Activated CD4-positive, CD25-positive, alpha-beta regulatory T cell treated with anti-CD3 and anti-CD28 coated beads, Interleukin-2, amount 50 U/mL, for 24 hours (primary cell): ENCODE measurements at regions not wholly inside any gene's neighbourhood (a gene's known extent, or its start where the extent isn't known, plus 50 kb on each side); places are given as distances from the start of the nearest gene placed in this dataset.
"Not testable (repeated sequence)": the region's sequence is repeated elsewhere in the genome, so short reads cannot be mapped to it uniquely, and the experiment has no call there.

Source experiments
- ATAC-seq, 2 donors: fragments of 150-1000 bp; cut with Tn5 transposase; one replicate each; pipeline ENCODE4 v1.10.0; 2021; ENCODE audit warnings: mild to moderate bottlenecking in 1 of 2, moderate library complexity in 1 of 2

DNA sequence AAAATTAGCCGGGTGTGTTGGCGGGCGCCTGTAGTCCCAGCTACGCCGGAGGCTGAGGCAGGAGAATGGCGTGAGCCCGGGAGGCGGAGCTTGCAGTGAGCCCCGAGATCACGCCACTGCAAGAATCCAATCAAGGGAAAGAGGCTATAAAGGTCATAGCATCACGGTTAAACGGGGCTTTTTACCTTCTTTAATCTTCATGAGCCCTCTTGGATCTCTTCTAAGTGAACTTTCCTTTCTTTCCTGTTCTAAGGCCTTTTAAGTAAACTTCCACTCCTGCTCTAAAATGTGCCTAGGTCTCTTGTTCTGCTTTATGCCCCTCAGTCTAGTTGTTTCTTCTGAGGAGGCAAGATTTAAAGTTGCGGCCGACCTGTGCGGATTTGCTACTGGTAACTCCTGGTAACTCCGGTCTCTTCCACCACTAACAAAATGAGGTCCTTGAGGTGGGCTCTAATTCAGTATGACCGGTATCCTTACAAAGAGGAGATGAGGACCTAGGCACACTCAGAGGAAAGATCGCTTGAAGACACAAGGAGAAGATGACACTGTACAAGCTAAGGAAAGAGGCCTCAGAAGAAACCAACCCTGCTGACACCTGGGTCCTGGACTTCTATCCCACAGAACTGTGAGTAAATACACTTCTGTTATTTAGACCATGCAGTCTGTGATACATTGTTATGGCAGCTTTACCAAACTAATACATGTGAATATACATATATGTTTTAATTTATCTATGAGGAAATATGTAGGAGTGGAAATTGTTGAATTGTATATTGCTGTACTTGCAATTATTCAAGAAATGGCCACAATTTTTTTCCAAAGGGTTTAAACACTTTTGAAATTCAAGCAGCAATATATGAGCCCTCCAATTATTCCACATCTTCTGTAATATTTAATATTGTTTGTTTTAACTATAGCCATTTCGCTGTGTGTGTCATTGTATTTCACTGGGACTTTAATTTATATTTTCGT, 331.5 kb upstream of the CNTNAP2 start:
- ATAC-seq, result no peak

DNA sequence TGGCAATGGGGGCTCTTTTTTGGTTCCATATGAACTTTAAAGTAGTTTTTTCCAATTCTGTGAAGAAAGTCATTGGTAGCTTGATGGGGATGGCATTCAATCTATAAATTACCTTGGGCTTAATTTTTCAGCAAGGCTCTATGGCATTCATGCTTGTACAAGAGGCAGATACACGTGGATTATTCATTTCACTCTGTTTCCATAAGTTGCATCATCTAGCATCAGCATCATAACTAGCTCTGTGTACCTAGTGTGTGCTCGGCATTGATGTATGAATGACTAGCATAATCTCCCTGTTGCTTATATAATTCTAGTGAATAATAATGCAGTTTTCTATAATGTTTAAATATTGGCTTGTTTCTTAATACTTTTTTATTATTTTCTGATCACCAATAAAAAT, 335.2 kb upstream of the CNTNAP2 start:
- ATAC-seq, result not testable (repeated sequence)

GRCh38 chr7:145779140-145779539, 337.5 kb upstream of the CNTNAP2 start:
- ATAC-seq, result no peak

DNA sequence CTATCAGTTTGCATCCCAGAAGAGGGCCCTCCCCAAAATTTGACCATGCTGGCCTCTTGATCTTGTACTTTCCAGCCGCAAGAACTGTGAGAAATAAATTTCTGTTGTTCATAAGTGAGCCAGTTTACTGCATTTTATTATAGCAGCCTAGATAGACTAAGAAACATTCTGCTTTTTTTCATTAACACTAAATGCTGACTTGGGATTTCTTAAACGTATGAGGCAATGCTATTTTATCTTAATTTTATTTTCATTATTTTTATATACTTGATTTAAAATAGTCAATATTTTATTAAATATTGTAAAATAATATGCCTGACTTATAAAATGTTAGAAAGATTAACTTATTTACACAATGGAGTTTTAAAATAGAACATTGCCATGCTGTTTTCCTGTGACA, 341.8 kb upstream of the CNTNAP2 start:
- no peak for ATAC-seq

- no peak for ATAC-seq
Observed at GRCh38 chr7:145753004-145753403, 363.6 kb upstream of the CNTNAP2 start.

DNA sequence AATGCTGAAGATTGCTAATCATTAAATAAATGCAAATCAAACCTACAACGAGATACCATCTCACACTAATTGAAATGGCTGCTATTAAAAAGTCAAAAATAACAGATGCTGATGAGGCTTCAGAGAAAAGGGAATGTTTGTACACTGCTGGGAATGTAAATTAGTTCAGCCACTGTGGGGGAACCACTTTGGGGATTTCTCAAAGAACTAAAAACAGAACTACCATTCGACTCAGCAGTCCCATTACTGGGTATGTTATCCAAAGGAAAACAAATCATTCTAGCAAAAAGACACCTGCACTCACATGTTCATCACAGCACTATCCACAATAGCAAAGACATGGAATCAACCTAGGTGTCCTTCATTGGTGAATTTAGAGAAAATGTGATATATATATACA, 379.0 kb upstream of the CNTNAP2 start:
- no peak for ATAC-seq

GRCh38 chr7:145735061-145735460, 381.5 kb upstream of the CNTNAP2 start:
- no peak for ATAC-seq

DNA sequence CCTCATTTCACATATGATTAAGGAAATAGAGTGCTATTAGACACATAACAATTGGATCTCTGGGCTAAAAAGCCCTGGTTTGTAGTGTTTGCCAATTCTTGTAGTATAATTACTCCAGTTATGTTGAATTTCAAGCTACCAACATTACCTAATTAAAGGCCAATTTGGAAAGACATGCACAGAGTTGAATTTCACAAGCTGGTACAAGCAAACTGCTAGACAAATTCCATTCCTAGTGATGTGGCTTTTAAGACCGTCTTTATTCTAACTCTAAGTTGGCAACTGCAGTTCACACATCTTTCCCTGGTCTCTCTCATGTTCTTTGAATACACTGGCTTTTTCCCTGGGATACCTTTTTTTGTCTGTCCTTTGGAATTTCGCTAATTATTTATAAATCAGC, 384.1 kb upstream of the CNTNAP2 start:
- no peak for ATAC-seq

DNA sequence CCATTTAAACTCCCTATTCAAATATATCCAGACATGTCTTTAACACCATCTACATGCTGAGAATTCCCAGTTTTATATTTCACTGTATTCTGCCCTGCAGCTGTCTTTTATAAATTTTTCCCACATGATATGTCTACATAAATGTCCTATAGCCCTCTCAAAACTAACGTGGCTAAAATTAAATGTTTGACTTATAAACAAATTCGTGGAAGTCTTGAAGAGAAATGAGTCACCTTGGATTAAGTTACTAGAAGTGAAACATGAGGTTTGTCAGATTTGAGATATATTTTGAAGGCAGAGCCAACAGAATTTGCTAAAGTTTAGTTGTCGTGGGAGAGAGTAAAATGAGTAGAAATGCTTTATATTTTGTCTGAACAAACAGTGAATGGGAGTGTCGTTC, 386.9 kb upstream of the CNTNAP2 start:
- no peak for ATAC-seq

GRCh38 chr7:145718129-145718528, 398.5 kb upstream of the CNTNAP2 start:
- no peak for ATAC-seq

DNA sequence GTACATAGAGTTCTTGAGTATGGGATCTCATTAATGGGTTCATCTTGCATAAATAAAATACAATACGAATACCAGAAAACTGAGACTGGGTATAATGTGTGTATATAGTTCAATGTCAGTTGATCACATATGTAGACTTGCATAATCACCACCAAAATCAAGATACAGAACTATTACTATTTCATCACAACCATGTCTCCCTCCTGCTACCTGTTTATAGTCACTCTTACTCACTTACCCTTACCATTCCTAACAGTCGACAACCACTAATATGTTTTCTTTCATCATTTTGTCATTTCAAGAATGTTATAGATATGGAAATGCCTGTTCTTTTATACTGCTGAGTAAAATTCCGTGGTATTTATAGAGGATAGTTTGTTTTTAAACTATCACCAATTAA, 416.1 kb upstream of the CNTNAP2 start:
- no peak for ATAC-seq

- no peak for ATAC-seq
Observed at GRCh38 chr7:145698526-145699262, 417.9 kb upstream of the CNTNAP2 start.

- not testable (repeated sequence) for ATAC-seq
Observed at GRCh38 chr7:145697412-145698107, 419.0 kb upstream of the CNTNAP2 start.

- no peak for ATAC-seq
Observed at GRCh38 chr7:145696071-145696470, 420.5 kb upstream of the CNTNAP2 start.

GRCh38 chr7:145692237-145692950, 424.2 kb upstream of the CNTNAP2 start:
- ATAC-seq, result no peak

GRCh38 chr7:145691377-145691914, 425.2 kb upstream of the CNTNAP2 start:
- no peak for ATAC-seq

- ATAC-seq, result no peak
Observed at GRCh38 chr7:145681646-145682045, 435.0 kb upstream of the CNTNAP2 start.

DNA sequence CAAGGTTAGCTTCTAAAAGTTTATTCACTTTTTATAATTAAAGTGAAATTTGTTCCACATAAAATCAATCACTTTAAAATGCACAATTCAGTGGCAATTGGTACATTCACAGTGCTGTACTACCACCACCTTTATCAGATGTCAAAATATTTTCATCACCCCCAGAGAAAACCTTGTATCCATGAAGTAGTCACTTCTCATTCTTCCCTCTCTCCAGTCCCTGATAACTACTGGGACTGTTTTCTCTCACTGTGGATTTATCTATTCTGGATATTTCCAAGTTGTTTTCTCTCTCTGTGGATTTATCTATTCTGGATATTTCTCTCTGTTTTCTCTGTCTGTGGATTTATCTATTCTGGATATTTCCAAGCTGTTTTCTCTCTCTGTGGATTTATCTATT, 435.4 kb upstream of the CNTNAP2 start:
- no peak for ATAC-seq

DNA sequence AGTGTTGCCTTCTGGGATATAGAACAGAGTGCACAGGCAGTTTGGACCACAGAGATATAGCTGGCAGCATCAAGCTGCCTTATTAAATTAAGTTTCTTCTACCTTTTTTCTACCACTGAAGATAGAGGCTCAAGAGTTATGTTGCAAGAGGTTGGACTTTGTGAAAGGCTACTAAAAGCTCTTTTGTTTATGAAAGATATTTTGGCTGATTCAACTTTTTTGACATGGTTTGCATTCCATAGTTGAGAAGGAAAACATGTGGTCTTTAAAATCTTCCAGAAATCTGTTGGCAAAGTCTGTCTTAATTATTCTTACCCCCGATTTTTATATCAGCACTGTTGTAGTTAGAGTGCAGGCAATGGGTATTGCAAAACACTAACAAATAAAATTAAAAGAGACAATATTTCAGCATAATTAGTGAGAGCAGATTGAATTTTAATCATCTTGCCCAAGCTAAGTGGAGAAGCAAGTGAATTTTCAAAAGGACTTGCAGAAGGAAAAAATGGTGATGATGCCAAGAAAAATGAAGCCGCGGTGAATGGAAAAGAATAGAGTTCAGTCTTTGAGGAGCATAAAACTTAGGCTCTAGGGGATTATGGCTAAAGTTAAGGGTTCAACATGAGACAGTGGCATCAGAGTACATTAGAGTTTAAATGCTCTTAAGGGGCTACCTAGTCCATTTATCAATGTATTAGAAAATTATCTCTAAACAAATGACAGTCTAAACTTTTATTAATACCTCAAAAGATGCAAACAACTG, 450.9 kb upstream of the CNTNAP2 start:
- no peak for ATAC-seq

GRCh38 chr7:145655666-145656065, 460.9 kb upstream of the CNTNAP2 start:
- no peak for ATAC-seq

GRCh38 chr7:145645135-145645515, 471.5 kb upstream of the CNTNAP2 start:
- no peak for ATAC-seq
